GM12878 (cell line): ENCODE measurements at regions not wholly inside any gene's neighbourhood (a gene's known extent, or its start where the extent isn't known, plus 50 kb on each side); places are given as distances from the start of the nearest gene placed in this dataset.

Experiments
- GABPA ChIP-seq: IDR thresholded peaks from 2 replicates; pipeline ENCODE4 v1.6.1; 2014; ENCODE audit warnings: antibody characterized with exemption, low read depth, mild to moderate bottlenecking, inconsistent platforms
- IRF5 ChIP-seq: fragments of 450-650 bp; IDR thresholded peaks from 2 replicates; pipeline ENCODE4 v1.6.1; 2017; ENCODE audit warnings: borderline replicate concordance
- NBN ChIP-seq: fragments of 450-650 bp; IDR thresholded peaks from 2 replicates; pipeline ENCODE4 v1.6.1; 2016
- USF1 ChIP-seq: IDR thresholded peaks from 2 replicates; pipeline ENCODE4 v1.6.1; 2011; ENCODE audit warnings: borderline replicate concordance, low read depth, mild to moderate bottlenecking, moderate library complexity, mixed read lengths, low read length; ENCODE audit not compliant: insufficient read depth; ENCODE audit errors: extremely low read length
- YY1 ChIP-seq: IDR thresholded peaks from 2 replicates; pipeline ENCODE4 v1.6.1; 2011; ENCODE audit warnings: low read depth, mild to moderate bottlenecking, low read length
- ZNF687 ChIP-seq: fragments of 450-650 bp; IDR thresholded peaks from 2 replicates; pipeline ENCODE4 v1.6.1; 2017; ENCODE audit warnings: mild to moderate bottlenecking, moderate library complexity

- no peak for TF ChIP-seq ZNF687
- no peak for TF ChIP-seq GABPA
- TF ChIP-seq IRF5, result no peak
- no peak for TF ChIP-seq YY1
- TF ChIP-seq USF1, result no peak
- no peak for TF ChIP-seq NBN
- TF ChIP-seq, all 136 proteins: peak for 0
These were observed 274.3 kb downstream of the AUH start (continued) for GRCh38 chr9:91087462-91087759.
